ENCODE measurements at regions not wholly inside any gene's neighbourhood (a gene's known extent, or its start where the extent isn't known, plus 50 kb on each side); places are given as distances from the start of the nearest gene placed in this dataset.

DNA sequence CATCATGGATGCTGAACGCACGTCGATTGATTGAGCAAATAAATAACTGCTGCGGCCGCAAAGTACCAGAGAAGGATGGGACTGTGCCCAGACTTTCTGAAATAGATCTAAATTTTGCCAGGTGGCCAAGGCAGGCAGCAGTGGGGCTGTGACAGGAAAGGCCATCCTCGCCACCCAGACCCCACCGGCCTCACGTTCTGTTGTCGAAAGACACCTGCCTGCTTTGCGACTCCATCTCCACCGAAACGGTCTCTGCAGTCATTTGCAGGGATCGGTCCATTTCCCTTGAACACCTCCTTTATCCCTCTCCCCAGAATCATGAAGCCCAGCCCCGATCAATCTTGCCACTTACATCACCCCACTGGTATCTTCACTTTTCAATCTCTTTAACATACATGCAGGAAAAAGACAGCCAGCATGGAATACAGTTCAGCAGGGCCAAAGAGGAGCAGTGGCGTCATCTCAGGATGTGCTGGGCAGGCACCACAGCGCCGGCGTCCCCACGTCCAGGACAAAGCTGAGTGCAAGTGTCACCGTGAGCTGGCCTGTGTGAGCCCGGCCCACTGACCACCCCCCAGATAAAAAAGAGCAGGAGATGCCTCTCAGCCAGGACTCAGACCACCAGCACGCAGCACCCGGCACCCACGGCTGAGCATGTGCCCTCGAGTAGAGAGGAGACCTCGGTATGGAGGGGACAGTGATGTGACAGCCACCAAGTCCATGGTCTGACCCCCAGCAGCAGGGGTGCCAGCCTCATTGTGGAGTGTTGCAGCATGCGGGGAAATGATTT, 610.3 kb downstream of the TBC1D22A start:
- Histone ChIP-seq H3K9me3 (no peaks in the 10 kb centered on the region), H3K36me3 (no peaks in the 10 kb centered on the region), H3K27me3 (no peaks in the 10 kb centered on the region), H3K4me3 (no peak overlapping the region), H3K27ac (no peak overlapping the region), H3K4me1 (no peaks in the 10 kb centered on the region)
- DNase-seq (ENCODE audit: low spot score in 2 of 2) = peak in 1 of 2 donors; percentile 10
- 89 to 91% methylated on average over 27 of the region's 27 CpGs for WGBS, 2 donors
- TF ChIP-seq EP300 (IDR thresholded peaks at IDR 0.05) (no peak), POLR2A (IDR thresholded peaks at IDR 0.05) (no peak)
- TF ChIP-seq, protein P1, sequence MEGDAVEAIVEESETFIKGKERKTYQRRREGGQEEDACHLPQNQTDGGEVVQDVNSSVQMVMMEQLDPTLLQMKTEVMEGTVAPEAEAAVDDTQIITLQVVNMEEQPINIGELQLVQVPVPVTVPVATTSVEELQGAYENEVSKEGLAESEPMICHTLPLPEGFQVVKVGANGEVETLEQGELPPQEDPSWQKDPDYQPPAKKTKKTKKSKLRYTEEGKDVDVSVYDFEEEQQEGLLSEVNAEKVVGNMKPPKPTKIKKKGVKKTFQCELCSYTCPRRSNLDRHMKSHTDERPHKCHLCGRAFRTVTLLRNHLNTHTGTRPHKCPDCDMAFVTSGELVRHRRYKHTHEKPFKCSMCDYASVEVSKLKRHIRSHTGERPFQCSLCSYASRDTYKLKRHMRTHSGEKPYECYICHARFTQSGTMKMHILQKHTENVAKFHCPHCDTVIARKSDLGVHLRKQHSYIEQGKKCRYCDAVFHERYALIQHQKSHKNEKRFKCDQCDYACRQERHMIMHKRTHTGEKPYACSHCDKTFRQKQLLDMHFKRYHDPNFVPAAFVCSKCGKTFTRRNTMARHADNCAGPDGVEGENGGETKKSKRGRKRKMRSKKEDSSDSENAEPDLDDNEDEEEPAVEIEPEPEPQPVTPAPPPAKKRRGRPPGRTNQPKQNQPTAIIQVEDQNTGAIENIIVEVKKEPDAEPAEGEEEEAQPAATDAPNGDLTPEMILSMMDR (IDR thresholded peaks at IDR 0.05) = no peak

DNA sequence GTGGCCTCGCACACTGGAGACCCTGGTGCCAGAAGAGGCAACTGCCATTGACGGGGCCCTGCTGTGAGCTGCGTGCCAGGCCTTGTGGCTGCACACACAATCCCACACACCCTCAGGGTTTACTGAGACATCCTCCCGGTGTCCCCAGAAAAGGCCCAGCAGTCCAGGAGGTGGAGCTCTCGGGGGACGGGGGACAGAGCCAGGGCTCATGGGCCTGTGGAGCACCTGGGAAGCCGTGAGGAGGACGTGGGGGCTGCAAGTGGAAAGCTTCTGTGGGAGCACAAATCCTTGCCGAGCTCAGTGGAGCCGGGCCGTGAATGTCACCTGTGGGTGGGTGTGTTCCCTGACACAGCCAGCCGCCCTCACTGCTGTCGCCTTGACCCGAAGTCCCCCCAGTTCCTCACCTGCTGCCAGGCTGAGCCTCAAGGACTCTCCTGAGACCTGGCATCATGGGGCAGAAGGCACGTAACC, 609.7 kb downstream of the TBC1D22A start:
- no peaks in the 10 kb centered on the region for H3K9me3 ChIP-seq
- H3K36me3 ChIP-seq = no peaks in the 10 kb centered on the region
- WGBS, 2 donors = 81 to 83% methylated on average over 13 to 15 of the region's 15 CpGs
- H3K4me3 ChIP-seq = no peak overlapping the region
- H3K27me3 ChIP-seq = no peaks in the 10 kb centered on the region
- TF ChIP-seq, protein P1 (IDR thresholded peaks at IDR 0.05) = no peak
- TF ChIP-seq EP300 (IDR thresholded peaks at IDR 0.05) = no peak
- TF ChIP-seq POLR2A (IDR thresholded peaks at IDR 0.05) = no peak
- H3K4me1 ChIP-seq = no peaks in the 10 kb centered on the region
- H3K27ac ChIP-seq = no peak overlapping the region
- no peak for DNase-seq (ENCODE audit: low spot score in 2 of 2)

DNA sequence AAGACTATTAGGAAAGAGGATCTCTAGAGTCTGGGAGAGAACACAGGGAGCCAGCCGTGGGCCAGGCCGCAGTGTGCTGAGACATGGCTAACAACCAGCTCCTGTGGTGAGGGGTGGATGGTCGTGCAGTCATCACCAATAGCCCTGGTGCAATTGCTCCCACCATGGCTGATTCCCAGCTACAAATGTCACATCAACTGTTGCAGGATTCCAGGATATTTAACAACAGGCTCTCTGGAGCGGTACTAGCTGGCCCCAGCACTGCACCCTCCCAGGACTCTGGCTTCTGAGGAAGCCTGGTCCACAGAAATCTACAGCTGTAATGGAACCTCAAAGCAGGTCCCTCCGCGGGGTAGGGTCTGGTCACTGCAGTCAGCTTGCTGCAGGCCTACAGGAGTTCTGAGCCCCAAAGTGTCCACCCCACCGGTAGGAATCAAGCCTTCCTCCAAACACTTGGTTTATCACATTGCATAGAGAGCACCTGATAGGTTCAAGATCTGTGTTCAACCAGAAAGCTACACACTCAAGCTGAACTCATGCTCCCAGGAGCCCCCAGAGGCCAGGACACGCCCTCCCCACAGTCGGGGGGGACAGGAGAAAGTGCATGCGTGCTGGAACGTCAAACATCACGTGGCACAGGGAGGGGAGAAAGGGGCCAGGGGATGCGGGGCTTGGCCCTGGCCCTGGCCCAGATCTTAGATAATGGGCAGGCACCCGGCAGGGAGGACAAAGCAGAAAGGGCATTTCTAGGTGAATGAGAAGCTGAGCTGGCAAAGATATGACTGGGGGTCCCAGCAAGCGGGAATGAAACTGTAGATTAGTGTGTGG, 609.0 kb downstream of the TBC1D22A start:
- DNase-seq (ENCODE audit: low spot score in 2 of 2) = no peak

DNA sequence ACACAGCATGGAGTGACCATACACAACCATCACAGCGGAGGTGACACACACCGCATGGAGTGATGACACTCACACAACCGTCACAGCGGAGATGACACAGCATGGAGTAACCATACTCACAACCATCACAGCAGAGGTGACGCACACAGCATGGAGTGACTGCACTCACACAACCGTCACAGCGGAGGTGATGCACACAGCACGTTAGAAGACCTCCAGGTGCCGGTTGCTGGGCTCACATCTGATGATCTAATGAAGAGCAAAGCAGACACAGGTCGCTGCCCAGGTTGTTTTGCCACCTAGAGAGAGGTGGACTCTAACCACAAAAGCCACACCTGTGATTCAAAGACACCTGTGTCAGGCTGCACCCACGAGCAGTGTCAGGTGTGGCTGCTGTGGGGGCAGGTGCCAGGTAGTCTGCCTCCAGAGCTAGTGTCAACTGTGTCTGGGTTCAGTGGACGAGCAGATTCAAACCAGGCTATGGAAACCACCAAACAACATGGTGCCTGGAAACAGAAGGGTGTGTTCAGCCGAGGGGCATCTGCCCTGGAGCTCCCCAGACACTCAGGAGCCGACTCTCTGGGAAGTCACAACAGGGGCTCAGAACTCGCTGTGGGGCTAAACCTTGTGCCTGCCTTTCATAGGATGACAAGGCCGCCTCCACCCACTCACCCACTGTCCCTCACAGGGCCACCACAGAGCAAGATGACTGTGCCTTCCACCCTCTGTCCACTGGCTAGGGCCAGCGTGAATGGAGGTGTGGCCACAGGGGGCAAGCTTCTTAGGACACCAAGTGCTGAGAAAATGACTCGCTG, 608.2 kb downstream of the TBC1D22A start:
- no peaks in the 10 kb centered on the region for H3K27me3 ChIP-seq
- WGBS, 2 donors = 77 to 81% methylated on average over 16 to 18 of the region's 18 CpGs
- H3K36me3 ChIP-seq = no peaks in the 10 kb centered on the region
- no peaks in the 10 kb centered on the region for H3K4me1 ChIP-seq
- H3K4me3 ChIP-seq = no peak overlapping the region
- no peak for DNase-seq (ENCODE audit: low spot score in 2 of 2)
- H3K9me3 ChIP-seq = peaks cover 0 to 2% (median 0%) of the 10 kb centered on the region in 4 donors
- TF ChIP-seq POLR2A (IDR thresholded peaks at IDR 0.05) (no peak), EP300 (IDR thresholded peaks at IDR 0.05) (no peak)
- TF ChIP-seq, protein P1 (IDR thresholded peaks at IDR 0.05) = no peak
- H3K27ac ChIP-seq = no peak overlapping the region

More for the DNA sequence above, 609.0 kb downstream of the TBC1D22A start:
- Histone ChIP-seq H3K27ac (no peak overlapping the region), H3K27me3 (no peaks in the 10 kb centered on the region), H3K4me1 (no peaks in the 10 kb centered on the region), H3K4me3 (no peak overlapping the region), H3K36me3 (no peaks in the 10 kb centered on the region), H3K9me3 (no peaks in the 10 kb centered on the region)
- 65 to 71% methylated on average over 11 to 14 of the region's 15 CpGs for WGBS, 2 donors
- TF ChIP-seq, protein P1 (IDR thresholded peaks at IDR 0.05) = no peak
- TF ChIP-seq POLR2A (IDR thresholded peaks at IDR 0.05) (no peak), EP300 (IDR thresholded peaks at IDR 0.05) (no peak)

Measured in tibial nerve (tissue), 4 donors.